ENCODE measurements at regions not wholly inside any gene's neighbourhood (a gene's known extent, or its start where the extent isn't known, plus 50 kb on each side); places are given as distances from the start of the nearest gene placed in this dataset.
"Not testable (repeated sequence)": the region's sequence is repeated elsewhere in the genome, so short reads cannot be mapped to it uniquely, and the experiment has no call there.

GRCh38 chr1:191511480-191511879, 646.8 kb upstream of the RGS18 start:
- POLR2A ChIA-PET; H3K27ac Mint-ChIP-seq; CTCF ChIA-PET; DNase-seq (ENCODE audit: low spot score); ATAC-seq; H3K4me1 Mint-ChIP-seq; H3K4me3 Mint-ChIP-seq; H3K27me3 Mint-ChIP-seq (ENCODE audit: low read depth): not testable (repeated sequence)
- Mint-ChIP-seq H3K9me3 (peaks cover 20% of the 10 kb centered on the region), H3K36me3 (peaks cover 17% of the 10 kb centered on the region)

- H3K27ac Mint-ChIP-seq, result no peak overlapping the region
- H3K9me3 Mint-ChIP-seq, result peaks cover 10% of the 10 kb centered on the region
- H3K36me3 Mint-ChIP-seq, result peaks cover 10% of the 10 kb centered on the region
- ATAC-seq (no peak), DNase-seq (ENCODE audit: low spot score) (no peak)
- H3K4me1 Mint-ChIP-seq, result no peaks in the 10 kb centered on the region
- H3K4me3 Mint-ChIP-seq, result no peak overlapping the region
- TF ChIP-seq JAZF1 (CRISPR knock-in tag; IDR thresholded peaks at IDR 0.05), result no peak
- no peak for TF ChIP-seq ZNF532 (CRISPR knock-in tag; IDR thresholded peaks at IDR 0.05; ENCODE audit: borderline replicate concordance)
- TF ChIP-seq CDX4 (CRISPR knock-in tag; IDR thresholded peaks at IDR 0.05; ENCODE audit: borderline replicate concordance), result no peak
- no peak for TF ChIP-seq GABPB1 (CRISPR knock-in tag; IDR thresholded peaks at IDR 0.05)
- TF ChIP-seq ARID4B (CRISPR knock-in tag; IDR thresholded peaks at IDR 0.05; ENCODE audit: borderline replicate concordance), result no peak
- TF ChIP-seq NFYB (CRISPR knock-in tag; conservative IDR thresholded peaks at IDR 0.05; ENCODE audit: low read depth), result no peak
- no peak for TF ChIP-seq GRHL2 (CRISPR knock-in tag; IDR thresholded peaks at IDR 0.05; ENCODE audit: insufficient replicate concordance, severe bottlenecking)
- no peak for TF ChIP-seq ZNF281 (CRISPR knock-in tag; IDR thresholded peaks at IDR 0.05)
- no peak for TF ChIP-seq MYBL2 (CRISPR knock-in tag; IDR thresholded peaks at IDR 0.05)
- TF ChIP-seq ATF6 (CRISPR knock-in tag; IDR thresholded peaks at IDR 0.05), result no peak
- no peak for TF ChIP-seq PRDM15 (CRISPR knock-in tag; IDR thresholded peaks at IDR 0.05)
- TF ChIP-seq CTCF (IDR thresholded peaks at IDR 0.05), result no peak
- H3K27me3 Mint-ChIP-seq (ENCODE audit: low read depth), result no peaks in the 10 kb centered on the region
- POLR2A ChIA-PET, result no interaction called here
- CTCF ChIA-PET, result interaction anchor here (0.7 kb wide), 1 partner anchor 562 kb away, joined by 3 read pairs; no protein-coding TSS in a partner anchor
Measured at GRCh38 chr1:191517826-191518225, 640.4 kb upstream of the RGS18 start.
